ENCODE measurements at regions not wholly inside any gene's neighbourhood (a gene's known extent, or its start where the extent isn't known, plus 50 kb on each side); places are given as distances from the start of the nearest gene placed in this dataset.

GRCh38 chr12:58159941-58160340 lies 218.6 kb downstream of the ATP23 start:
- no peak overlapping the region for H3K4me2 ChIP-seq (ENCODE audit: insufficient read depth, low read length)
- DNase-seq (no peak), ATAC-seq (ENCODE audit: insufficient read depth, low read depth) (no peak)
- no peak overlapping the region for H3K9ac ChIP-seq (ENCODE audit: low read depth, low read length)
- no peaks in the 10 kb centered on the region for H3K36me3 ChIP-seq (ENCODE audit: insufficient read depth, low read length)
- no peak overlapping the region for H3K27ac ChIP-seq (ENCODE audit: low read length)
- H3K27me3 ChIP-seq (ENCODE audit: insufficient read depth, low read length, poor library complexity) = peaks cover 5% of the 10 kb centered on the region
- no peaks in the 10 kb centered on the region for H4K20me1 ChIP-seq (ENCODE audit: insufficient read depth, low read length)
- no peaks in the 10 kb centered on the region for H3K4me1 ChIP-seq (ENCODE audit: insufficient read depth, low read length)
- H3K9me3 ChIP-seq (ENCODE audit: insufficient read depth, low read length, severe bottlenecking) = no peaks in the 10 kb centered on the region
- H3K4me3 ChIP-seq (ENCODE audit: low read depth in 1 of 2, low read length in 2 of 2) = no peak overlapping the region
- TF ChIP-seq EZH2 (IDR thresholded peaks at IDR 0.05; ENCODE audit: borderline replicate concordance, low read depth, low read length, severe bottlenecking) (no peak), CTCF (IDR thresholded peaks at IDR 0.05; ENCODE audit: borderline replicate concordance, extremely low read depth, low read length, poor library complexity, severe bottlenecking) (no peak)
- no peak overlapping the region for H2AFZ ChIP-seq (ENCODE audit: low read depth, low read length)
- H3K79me2 ChIP-seq (ENCODE audit: insufficient read depth, low read length) = no peaks in the 10 kb centered on the region

GRCh38 chr12:58161773-58162172 lies 220.4 kb downstream of the ATP23 start:
- DNase-seq = no peak
- TF ChIP-seq CTCF (IDR thresholded peaks at IDR 0.05; ENCODE audit: borderline replicate concordance, extremely low read depth, low read length, poor library complexity, severe bottlenecking) (no peak), EZH2 (IDR thresholded peaks at IDR 0.05; ENCODE audit: borderline replicate concordance, low read depth, low read length, severe bottlenecking) (no peak)
- Histone ChIP-seq H3K4me2 (ENCODE audit: insufficient read depth, low read length) (no peak overlapping the region), H3K4me1 (ENCODE audit: insufficient read depth, low read length) (no peaks in the 10 kb centered on the region), H4K20me1 (ENCODE audit: insufficient read depth, low read length) (no peaks in the 10 kb centered on the region), H3K4me3 (ENCODE audit: low read depth in 1 of 2, low read length in 2 of 2) (no peak overlapping the region), H3K9ac (ENCODE audit: low read depth, low read length) (no peak overlapping the region), H3K27ac (ENCODE audit: low read length) (no peak overlapping the region), H3K27me3 (ENCODE audit: insufficient read depth, low read length, poor library complexity) (peaks cover 3% of the 10 kb centered on the region), H3K79me2 (ENCODE audit: insufficient read depth, low read length) (no peaks in the 10 kb centered on the region), H3K36me3 (ENCODE audit: insufficient read depth, low read length) (no peaks in the 10 kb centered on the region), H3K9me3 (ENCODE audit: insufficient read depth, low read length, severe bottlenecking) (no peaks in the 10 kb centered on the region), H2AFZ (ENCODE audit: low read depth, low read length) (no peak overlapping the region)
- no peak for ATAC-seq (ENCODE audit: insufficient read depth, low read depth)

GRCh38 chr12:58163021-58163420 lies 221.7 kb downstream of the ATP23 start:
- H3K9me3 ChIP-seq (ENCODE audit: insufficient read depth, low read length, severe bottlenecking) = no peaks in the 10 kb centered on the region
- H3K27me3 ChIP-seq (ENCODE audit: insufficient read depth, low read length, poor library complexity) = peaks cover 3% of the 10 kb centered on the region
- no peak for DNase-seq

GRCh38 chr12:58166643-58167042 lies 225.3 kb downstream of the ATP23 start:
- no peaks in the 10 kb centered on the region for H4K20me1 ChIP-seq (ENCODE audit: insufficient read depth, low read length)
- H2AFZ ChIP-seq (ENCODE audit: low read depth, low read length) = no peak overlapping the region
- H3K4me2 ChIP-seq (ENCODE audit: insufficient read depth, low read length) = no peak overlapping the region
- no peak overlapping the region for H3K27ac ChIP-seq (ENCODE audit: low read length)
- TF ChIP-seq CTCF (IDR thresholded peaks at IDR 0.05; ENCODE audit: borderline replicate concordance, extremely low read depth, low read length, poor library complexity, severe bottlenecking) (no peak), EZH2 (IDR thresholded peaks at IDR 0.05; ENCODE audit: borderline replicate concordance, low read depth, low read length, severe bottlenecking) (no peak)
- no peaks in the 10 kb centered on the region for H3K27me3 ChIP-seq (ENCODE audit: insufficient read depth, low read length, poor library complexity)
- no peak overlapping the region for H3K4me3 ChIP-seq (ENCODE audit: low read depth in 1 of 2, low read length in 2 of 2)
- no peaks in the 10 kb centered on the region for H3K36me3 ChIP-seq (ENCODE audit: insufficient read depth, low read length)
- H3K79me2 ChIP-seq (ENCODE audit: insufficient read depth, low read length) = no peaks in the 10 kb centered on the region
- no peaks in the 10 kb centered on the region for H3K4me1 ChIP-seq (ENCODE audit: insufficient read depth, low read length)
- DNase-seq = no peak
- H3K9ac ChIP-seq (ENCODE audit: low read depth, low read length) = no peak overlapping the region
- no peaks in the 10 kb centered on the region for H3K9me3 ChIP-seq (ENCODE audit: insufficient read depth, low read length, severe bottlenecking)
- ATAC-seq (ENCODE audit: insufficient read depth, low read depth) = no peak

More at GRCh38 chr12:58163021-58163420, 221.7 kb downstream of the ATP23 start:
- Histone ChIP-seq H3K36me3 (ENCODE audit: insufficient read depth, low read length) (no peaks in the 10 kb centered on the region), H3K4me1 (ENCODE audit: insufficient read depth, low read length) (no peaks in the 10 kb centered on the region), H3K9ac (ENCODE audit: low read depth, low read length) (no peak overlapping the region), H3K4me3 (ENCODE audit: low read depth in 1 of 2, low read length in 2 of 2) (no peak overlapping the region), H2AFZ (ENCODE audit: low read depth, low read length) (no peak overlapping the region), H3K4me2 (ENCODE audit: insufficient read depth, low read length) (no peak overlapping the region), H3K27ac (ENCODE audit: low read length) (no peak overlapping the region), H4K20me1 (ENCODE audit: insufficient read depth, low read length) (no peaks in the 10 kb centered on the region), H3K79me2 (ENCODE audit: insufficient read depth, low read length) (no peaks in the 10 kb centered on the region)
- no peak for TF ChIP-seq EZH2 (IDR thresholded peaks at IDR 0.05; ENCODE audit: borderline replicate concordance, low read depth, low read length, severe bottlenecking)
- no peak for ATAC-seq (ENCODE audit: insufficient read depth, low read depth)
